HCT116 (cell line): ENCODE measurements at regions not wholly inside any gene's neighbourhood (a gene's known extent, or its start where the extent isn't known, plus 50 kb on each side); places are given as distances from the start of the nearest gene placed in this dataset.

Source experiments
- ATAC-seq: fragments of 200-7000 bp; cut with Tn5 transposase; 2 replicates; pipeline ENCODE4 v1.9.1; 2020; ENCODE audit warnings: mild to moderate bottlenecking, moderate library complexity
- BruUV-seq: library from RNA; stranded (reverse); fragments of 400-500 nt; replicated peaks from 2 replicates; lab custom pipeline; 2021; lab: Mats Ljungman, UMichigan
- CTCF ChIA-PET: fragments of 300-600 bp; sonication (Branson Sonifier 250); formaldehyde crosslinking; loops from one replicate; lab custom pipeline; 2021; ENCODE audit warnings: antibody characterized with exemption; lab: Charles Lee
- POLR2A ChIA-PET: fragments of 300-600, 350-600 bp; sonication (Branson Sonifier 250); formaldehyde crosslinking; loops from one replicate; lab custom pipeline; 2021; ENCODE audit warnings: antibody characterized with exemption; lab: Charles Lee
- RAD21 ChIA-PET, 2 experiments: fragments of 300-600 bp; sonication (Branson Sonifier 250); formaldehyde crosslinking; loops; one replicate each; lab custom pipeline; 2023; ENCODE audit warnings: low total read pairs in 2 of 2; ENCODE audit not compliant: uncharacterized antibody in 2 of 2, unreplicated experiment in 2 of 2, low non-redundant PET in 1 of 2; lab: Charles Lee
- DNase-seq: peaks from one replicate; pipeline ENCODE4 v3.0.0-alpha.2; 2010; ENCODE audit warnings: low read depth, low spot score
- H2AFZ ChIP-seq: fragments of 200-600 bp; shearing (Covaris generic), sonication (generic); 2 replicates; pipeline ENCODE4 v1.6.1; 2017; ENCODE audit warnings: low read depth, mixed run types, mixed read lengths, antibody characterized with exemption, low read length; ENCODE audit not compliant: poor library complexity, severe bottlenecking
- H3K27ac ChIP-seq: 2 replicates; pipeline ENCODE4 v1.5.1; 2012; ENCODE audit warnings: low read depth, low read length
- H3K27me3 ChIP-seq: fragments of 200-600 bp; sonication (generic); 2 replicates; pipeline ENCODE4 v1.6.1; 2016; ENCODE audit warnings: mixed run types, low read length, mixed read lengths; ENCODE audit not compliant: insufficient read depth
- H3K36me3 ChIP-seq, 2 experiments: fragments of 200-500 bp in 1 of 2; fragments of 200-600 bp in 1 of 2; sonication (Bioruptor generic) in 1 of 2; sonication (generic) in 1 of 2; 2 replicates each; pipeline versions ENCODE4 v1.5.1 to v1.6.1; 2014 to 2016; ENCODE audit warnings: low read length in 2 of 2, inconsistent platforms in 1 of 2, mixed read lengths in 1 of 2, mixed run types in 1 of 2; ENCODE audit not compliant: insufficient read depth in 2 of 2, control insufficient read depth in 1 of 2
- H3K4me1 ChIP-seq, 2 experiments: fragments of 200-600 bp in 1 of 2; sonication (generic) in 1 of 2; 2 replicates each; pipeline versions ENCODE4 v1.5.1 to v1.6.1; 2012 to 2017; ENCODE audit warnings: low read length in 2 of 2, inconsistent platforms in 1 of 2, mild to moderate bottlenecking in 1 of 2, mixed read lengths in 1 of 2, mixed run types in 1 of 2, moderate library complexity in 1 of 2; ENCODE audit not compliant: insufficient read depth in 2 of 2, control insufficient read depth in 1 of 2
- H3K4me2 ChIP-seq: fragments of 200-600 bp; sonication (generic); 2 replicates; pipeline ENCODE4 v1.6.1; 2017; ENCODE audit warnings: mixed run types, low read length, mixed read lengths
- H3K4me3 ChIP-seq, 2 experiments: fragments of 200-600 bp in 1 of 2; sonication (generic) in 1 of 2; replicated peaks in 1 of 2; 2 replicates each; pipeline ENCODE4 v1.5.1; 2011 to 2016; ENCODE audit warnings: low read length in 2 of 2, control low read depth in 1 of 2, low read depth in 1 of 2, mild to moderate bottlenecking in 1 of 2, mixed read lengths in 1 of 2, mixed run types in 1 of 2
- H3K79me2 ChIP-seq: fragments of 200-600 bp; sonication (generic); 2 replicates; pipeline ENCODE4 v1.6.1; 2017; ENCODE audit warnings: mild to moderate bottlenecking, mixed run types, low read length, moderate library complexity, mixed read lengths; ENCODE audit not compliant: insufficient read depth
- H3K9ac ChIP-seq: fragments of 200-600 bp; sonication (generic); 2 replicates; pipeline ENCODE4 v1.6.1; 2016; ENCODE audit warnings: low read length, mixed read lengths
- H3K9me2 ChIP-seq: fragments of 200-600 bp; sonication (generic), shearing (Covaris generic); 2 replicates; pipeline ENCODE4 v1.6.1; 2017; ENCODE audit warnings: mixed run types, mild to moderate bottlenecking, moderate library complexity; ENCODE audit not compliant: insufficient read depth
- H3K9me3 ChIP-seq, 2 experiments: fragments of 200-500 bp in 1 of 2; fragments of 200-600 bp in 1 of 2; sonication (Bioruptor generic) in 1 of 2; sonication (generic) in 1 of 2; 2 replicates each; pipeline ENCODE4 v1.6.1; 2014 to 2017; ENCODE audit warnings: low read length in 2 of 2, mixed read lengths in 2 of 2, inconsistent platforms in 1 of 2, low read depth in 1 of 2, mild to moderate bottlenecking in 1 of 2, mixed run types in 1 of 2, moderate library complexity in 1 of 2; ENCODE audit not compliant: control insufficient read depth in 1 of 2, insufficient read depth in 1 of 2
- H4K20me1 ChIP-seq: fragments of 200-600 bp; sonication (generic), shearing (Covaris generic); 2 replicates; pipeline ENCODE4 v1.6.1; 2017; ENCODE audit warnings: mixed run types, mild to moderate bottlenecking, moderate library complexity; ENCODE audit not compliant: insufficient read depth
- CBX3 ChIP-seq: IDR thresholded peaks from 2 replicates; pipeline ENCODE4 v1.6.1; 2012; ENCODE audit warnings: low read depth
- CEBPB ChIP-seq: IDR thresholded peaks from 2 replicates; pipeline ENCODE4 v1.6.1; 2012; ENCODE audit warnings: low read depth
- ELF1 ChIP-seq: IDR thresholded peaks from 2 replicates; pipeline ENCODE4 v1.6.1; 2012; ENCODE audit warnings: low read depth, borderline replicate concordance
- EZH2 ChIP-seq: fragments of 200-600 bp; sonication (generic); IDR thresholded peaks from 2 replicates; pipeline ENCODE4 v1.6.1; 2017; ENCODE audit warnings: antibody characterized with exemption, mixed run types
- EZH2phosphoT487 ChIP-seq: fragments of 200-600 bp; IDR thresholded peaks from 2 replicates; pipeline ENCODE4 v1.6.1; 2018; ENCODE audit warnings: antibody characterized with exemption, borderline replicate concordance
- POLR2A ChIP-seq: IDR thresholded peaks from 2 replicates; pipeline ENCODE4 v1.7.0; 2011; ENCODE audit warnings: borderline replicate concordance; ENCODE audit not compliant: insufficient read depth, insufficient read length; ENCODE audit errors: extremely low read depth
- POLR2AphosphoS5 ChIP-seq: IDR thresholded peaks from 2 replicates; pipeline ENCODE4 v1.6.1; 2011; ENCODE audit warnings: mild to moderate bottlenecking, low read depth, low read length, moderate library complexity
- SIN3A ChIP-seq: IDR thresholded peaks from 2 replicates; pipeline ENCODE4 v1.6.1; 2012; ENCODE audit warnings: low read depth
- SP1 ChIP-seq: IDR thresholded peaks from 2 replicates; pipeline ENCODE4 v1.6.1; 2012; ENCODE audit warnings: low read depth
- YY1 ChIP-seq: IDR thresholded peaks from 2 replicates; pipeline ENCODE4 v1.6.1; 2011; ENCODE audit warnings: low read length, low read depth, moderate library complexity, mild to moderate bottlenecking; ENCODE audit not compliant: insufficient replicate concordance; ENCODE audit errors: extremely low read depth
- ZFX ChIP-seq: fragments of 450-650 bp; IDR thresholded peaks from 2 replicates; pipeline ENCODE4 v1.6.1; 2017
- ZNF274 ChIP-seq: fragments of 200-500 bp; sonication (Bioruptor generic); IDR thresholded peaks from 2 replicates; pipeline ENCODE4 v1.6.1; 2014; ENCODE audit warnings: mild to moderate bottlenecking, low read depth, low read length, inconsistent platforms
- intact Hi-C: fragments of 100-400 bp; cut with micrococcal nuclease; formaldehyde crosslinking; loops from 2 replicates; pipeline ENCODE4 v1.10.0; 2022
- TF ChIP-seq, protein P1 (sequence below), 3 experiments: fragments of 200-600 bp in 1 of 3; sonication (generic) in 1 of 3; IDR thresholded peaks in 2 of 3; conservative IDR thresholded peaks in 1 of 3; 2 replicates each; pipeline ENCODE4 v1.5.1; 2012 to 2017; ENCODE audit warnings: low read depth in 2 of 3, low read length in 2 of 3, antibody characterized with exemption in 1 of 3, borderline replicate concordance in 1 of 3, control low read depth in 1 of 3, mild to moderate bottlenecking in 1 of 3, mixed read lengths in 1 of 3, mixed run types in 1 of 3, moderate library complexity in 1 of 3; ENCODE audit not compliant: insufficient read depth in 1 of 3
- TF ChIP-seq, protein P2 (sequence below): IDR thresholded peaks from 2 replicates; pipeline ENCODE4 v1.6.1; 2011; ENCODE audit warnings: mild to moderate bottlenecking, low read length, moderate library complexity; ENCODE audit not compliant: insufficient replicate concordance; ENCODE audit errors: extremely low read depth
- TF ChIP-seq, protein P3 (sequence below): IDR thresholded peaks from 2 replicates; pipeline ENCODE4 v1.6.1; 2012
- TF ChIP-seq, protein P4 (sequence below): IDR thresholded peaks from 2 replicates; pipeline ENCODE4 v1.6.1; 2012

DNA sequence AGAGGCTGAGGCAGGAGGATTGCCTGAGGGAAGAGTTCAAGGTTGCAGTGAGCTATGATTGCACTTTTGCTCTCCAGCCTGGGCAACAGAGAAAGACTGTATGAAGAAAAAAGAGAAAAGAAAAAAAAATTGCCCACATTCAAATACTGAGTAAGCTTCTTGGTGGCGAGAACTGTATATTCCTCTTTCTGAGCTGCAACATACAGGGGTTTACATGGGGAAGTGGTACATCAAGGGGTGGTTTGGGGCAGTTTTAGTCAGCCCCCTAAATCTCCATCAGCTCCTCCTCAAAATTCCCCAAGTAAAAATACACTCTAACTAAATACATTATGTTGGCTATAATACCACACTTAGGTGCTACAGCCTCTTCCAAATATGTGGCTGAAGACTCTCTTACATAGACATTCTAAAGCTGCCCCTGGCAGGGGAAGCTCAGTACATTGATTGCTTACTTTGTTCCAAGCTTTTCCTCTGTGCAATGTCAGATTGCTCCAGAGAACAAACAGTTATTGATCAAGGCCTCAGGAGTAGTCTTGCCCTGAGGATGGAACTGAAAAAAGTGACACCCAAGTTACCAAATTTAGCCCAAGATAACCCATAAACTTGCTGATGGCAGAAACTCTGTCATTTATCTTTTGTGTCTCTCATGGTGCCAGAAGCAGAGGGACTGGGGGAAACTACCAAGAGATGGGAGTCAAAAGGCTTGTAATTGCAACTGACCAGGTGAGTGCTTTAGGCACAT is 107.4 kb upstream of the RIPOR2 start:
- TF ChIP-seq CEBPB (no peak), ZFX (no peak), CBX3 (no peak), EZH2phosphoT487 (no peak), YY1 (no peak), SP1 (no peak), SIN3A (no peak), ELF1 (no peak), POLR2AphosphoS5 (no peak), EZH2 (no peak), ZNF274 (no peak), POLR2A (no peak)
- TF ChIP-seq, protein P1, sequence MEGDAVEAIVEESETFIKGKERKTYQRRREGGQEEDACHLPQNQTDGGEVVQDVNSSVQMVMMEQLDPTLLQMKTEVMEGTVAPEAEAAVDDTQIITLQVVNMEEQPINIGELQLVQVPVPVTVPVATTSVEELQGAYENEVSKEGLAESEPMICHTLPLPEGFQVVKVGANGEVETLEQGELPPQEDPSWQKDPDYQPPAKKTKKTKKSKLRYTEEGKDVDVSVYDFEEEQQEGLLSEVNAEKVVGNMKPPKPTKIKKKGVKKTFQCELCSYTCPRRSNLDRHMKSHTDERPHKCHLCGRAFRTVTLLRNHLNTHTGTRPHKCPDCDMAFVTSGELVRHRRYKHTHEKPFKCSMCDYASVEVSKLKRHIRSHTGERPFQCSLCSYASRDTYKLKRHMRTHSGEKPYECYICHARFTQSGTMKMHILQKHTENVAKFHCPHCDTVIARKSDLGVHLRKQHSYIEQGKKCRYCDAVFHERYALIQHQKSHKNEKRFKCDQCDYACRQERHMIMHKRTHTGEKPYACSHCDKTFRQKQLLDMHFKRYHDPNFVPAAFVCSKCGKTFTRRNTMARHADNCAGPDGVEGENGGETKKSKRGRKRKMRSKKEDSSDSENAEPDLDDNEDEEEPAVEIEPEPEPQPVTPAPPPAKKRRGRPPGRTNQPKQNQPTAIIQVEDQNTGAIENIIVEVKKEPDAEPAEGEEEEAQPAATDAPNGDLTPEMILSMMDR (IDR thresholded peaks at IDR 0.05 in 2 of 3, conservative IDR thresholded peaks at IDR 0.05 in 1 of 3; ENCODE audit: borderline replicate concordance in 1 of 3, insufficient read depth in 1 of 3, low read depth in 2 of 3, low read length in 2 of 3), result no peak
- TF ChIP-seq, protein P2, sequence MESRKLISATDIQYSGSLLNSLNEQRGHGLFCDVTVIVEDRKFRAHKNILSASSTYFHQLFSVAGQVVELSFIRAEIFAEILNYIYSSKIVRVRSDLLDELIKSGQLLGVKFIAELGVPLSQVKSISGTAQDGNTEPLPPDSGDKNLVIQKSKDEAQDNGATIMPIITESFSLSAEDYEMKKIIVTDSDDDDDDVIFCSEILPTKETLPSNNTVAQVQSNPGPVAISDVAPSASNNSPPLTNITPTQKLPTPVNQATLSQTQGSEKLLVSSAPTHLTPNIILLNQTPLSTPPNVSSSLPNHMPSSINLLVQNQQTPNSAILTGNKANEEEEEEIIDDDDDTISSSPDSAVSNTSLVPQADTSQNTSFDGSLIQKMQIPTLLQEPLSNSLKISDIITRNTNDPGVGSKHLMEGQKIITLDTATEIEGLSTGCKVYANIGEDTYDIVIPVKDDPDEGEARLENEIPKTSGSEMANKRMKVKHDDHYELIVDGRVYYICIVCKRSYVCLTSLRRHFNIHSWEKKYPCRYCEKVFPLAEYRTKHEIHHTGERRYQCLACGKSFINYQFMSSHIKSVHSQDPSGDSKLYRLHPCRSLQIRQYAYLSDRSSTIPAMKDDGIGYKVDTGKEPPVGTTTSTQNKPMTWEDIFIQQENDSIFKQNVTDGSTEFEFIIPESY, result no peak
- TF ChIP-seq, protein P3, sequence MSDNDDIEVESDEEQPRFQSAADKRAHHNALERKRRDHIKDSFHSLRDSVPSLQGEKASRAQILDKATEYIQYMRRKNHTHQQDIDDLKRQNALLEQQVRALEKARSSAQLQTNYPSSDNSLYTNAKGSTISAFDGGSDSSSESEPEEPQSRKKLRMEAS, result no peak
- TF ChIP-seq, protein P4, sequence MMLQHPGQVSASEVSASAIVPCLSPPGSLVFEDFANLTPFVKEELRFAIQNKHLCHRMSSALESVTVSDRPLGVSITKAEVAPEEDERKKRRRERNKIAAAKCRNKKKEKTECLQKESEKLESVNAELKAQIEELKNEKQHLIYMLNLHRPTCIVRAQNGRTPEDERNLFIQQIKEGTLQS, result no peak
- H2AFZ ChIP-seq, result no peak overlapping the region
- no peak overlapping the region for H3K4me3 ChIP-seq
- RAD21 ChIA-PET, result no interaction called here
- H4K20me1 ChIP-seq, result no peaks in the 10 kb centered on the region
- no peaks in the 10 kb centered on the region for H3K79me2 ChIP-seq
- BruUV-seq, result no TSS peak
- no peaks in the 10 kb centered on the region for H3K9me3 ChIP-seq
- no peak overlapping the region for H3K4me2 ChIP-seq
- DNase-seq (no peak), ATAC-seq (no peak)
- no peaks in the 10 kb centered on the region for H3K36me3 ChIP-seq
- no peaks in the 10 kb centered on the region for H3K27me3 ChIP-seq
- CTCF ChIA-PET, result interaction anchor here (1.0 kb wide), 1 partner anchor 25 kb away, joined by 3 read pairs; no protein-coding TSS in a partner anchor
- POLR2A ChIA-PET, result no interaction called here
- no peaks in the 10 kb centered on the region for H3K4me1 ChIP-seq
- no peaks in the 10 kb centered on the region for H3K9me2 ChIP-seq
- no peak overlapping the region for H3K9ac ChIP-seq
- no peak overlapping the region for H3K27ac ChIP-seq
- intact Hi-C loops, result no loop called here
